Trophoblast cell (in vitro differentiated cells and primary cell): ENCODE measurements at regions not wholly inside any gene's neighbourhood (a gene's known extent, or its start where the extent isn't known, plus 50 kb on each side); places are given as distances from the start of the nearest gene placed in this dataset.
"Not testable (repeated sequence)": the region's sequence is repeated elsewhere in the genome, so short reads cannot be mapped to it uniquely, and the experiment has no call there.

Source experiments
- DNase-seq, 2 donors: peaks; one replicate each; pipeline ENCODE4 v3.0.0-alpha.2; 2016
- H2AFZ ChIP-seq: 2 replicates; pipeline ENCODE4 v1.6.1; 2013; ENCODE audit warnings: low read length, moderate library complexity, mild to moderate bottlenecking; ENCODE audit not compliant: insufficient read depth, poor library complexity
- H2AK5ac ChIP-seq: 2 replicates; pipeline ENCODE4 v1.6.1; 2013; ENCODE audit warnings: mild to moderate bottlenecking, low read length
- H2BK120ac ChIP-seq: 2 replicates; pipeline ENCODE4 v1.6.1; 2013; ENCODE audit warnings: low read length, mild to moderate bottlenecking, moderate library complexity; ENCODE audit not compliant: insufficient read depth, poor library complexity
- H2BK12ac ChIP-seq: 2 replicates; pipeline ENCODE4 v1.6.1; 2013; ENCODE audit warnings: mild to moderate bottlenecking, low read length, moderate library complexity
- H2BK5ac ChIP-seq: 2 replicates; pipeline ENCODE4 v1.6.1; 2013; ENCODE audit warnings: low read length, low read depth, moderate library complexity, mild to moderate bottlenecking; ENCODE audit not compliant: poor library complexity
- H3K14ac ChIP-seq: 2 replicates; pipeline ENCODE4 v1.6.1; 2013; ENCODE audit warnings: mild to moderate bottlenecking, low read length
- H3K18ac ChIP-seq: 2 replicates; pipeline ENCODE4 v1.6.1; 2013; ENCODE audit warnings: mild to moderate bottlenecking, low read length
- H3K23ac ChIP-seq: 2 replicates; pipeline ENCODE4 v1.6.1; 2013; ENCODE audit warnings: low read length
- H3K27ac ChIP-seq: 2 replicates; pipeline ENCODE4 v1.5.1; 2013; ENCODE audit warnings: low read depth, mild to moderate bottlenecking, inconsistent platforms, low read length, moderate library complexity
- H3K27me3 ChIP-seq: 2 replicates; pipeline ENCODE4 v1.6.1; 2013; ENCODE audit warnings: inconsistent platforms, mild to moderate bottlenecking, low read length, moderate library complexity; ENCODE audit not compliant: insufficient read depth
- H3K36me3 ChIP-seq, 2 experiments: 1 replicate in 1 of 2; 2 replicates in 1 of 2; pipeline ENCODE4 v1.6.1; 2013; ENCODE audit warnings: low read length in 2 of 2, mild to moderate bottlenecking in 2 of 2, moderate library complexity in 1 of 2; ENCODE audit not compliant: insufficient read depth in 2 of 2, control insufficient read depth in 1 of 2
- H3K4ac ChIP-seq: 2 replicates; pipeline ENCODE4 v1.6.1; 2013; ENCODE audit warnings: low read depth, mild to moderate bottlenecking, low read length, moderate library complexity
- H3K4me1 ChIP-seq, 2 experiments: 1 replicate in 1 of 2; 2 replicates in 1 of 2; pipeline ENCODE4 v1.6.1; 2013; ENCODE audit warnings: low read length in 2 of 2, mild to moderate bottlenecking in 2 of 2, moderate library complexity in 1 of 2; ENCODE audit not compliant: insufficient read depth in 2 of 2, control insufficient read depth in 1 of 2
- H3K4me2 ChIP-seq: 2 replicates; pipeline ENCODE4 v1.6.1; 2013; ENCODE audit warnings: inconsistent platforms, mild to moderate bottlenecking, low read length, moderate library complexity
- H3K4me3 ChIP-seq: 2 replicates; pipeline ENCODE4 v1.5.1; 2013; ENCODE audit warnings: mild to moderate bottlenecking, low read depth, low read length, inconsistent platforms
- H3K79me1 ChIP-seq: one replicate; pipeline ENCODE4 v1.6.1; 2013; ENCODE audit warnings: low read length
- H3K79me2 ChIP-seq: 2 replicates; pipeline ENCODE4 v1.6.1; 2013; ENCODE audit warnings: low read length, mild to moderate bottlenecking; ENCODE audit not compliant: control insufficient read depth, insufficient read depth, poor library complexity
- H3K9ac ChIP-seq: 2 replicates; pipeline ENCODE4 v1.6.1; 2013; ENCODE audit warnings: mild to moderate bottlenecking, low read length
- H3K9me3 ChIP-seq: 2 replicates; pipeline ENCODE4 v1.6.1; 2013; ENCODE audit warnings: low read depth, mild to moderate bottlenecking, control low read depth, inconsistent platforms, low read length; ENCODE audit not compliant: insufficient read depth
- H4K12ac ChIP-seq: 2 replicates; pipeline ENCODE4 v1.6.1; 2013; ENCODE audit warnings: low read depth, mild to moderate bottlenecking, low read length, moderate library complexity
- H4K8ac ChIP-seq: 2 replicates; pipeline ENCODE4 v1.6.1; 2013; ENCODE audit warnings: low read depth, mild to moderate bottlenecking, low read length, moderate library complexity
- H4K91ac ChIP-seq: one replicate; pipeline ENCODE4 v1.6.1; 2013; ENCODE audit warnings: low read depth, mild to moderate bottlenecking, low read length, moderate library complexity
- WGBS: extraction: QIAGEN DNeasy Blood & Tissue Kit; methylation state at CpG from one replicate; pipeline ENCODE4 v1.1.7; 2013; ENCODE audit warnings: missing lambda C conversion rate; ENCODE audit not compliant: insufficient read length, insufficient coverage; ENCODE audit errors: extremely low coverage; 5-methylcytosine and 5-hydroxymethylcytosine counted together

GRCh38 chr3:6406923-6407322 lies 454.0 kb upstream of the GRM7 start:
- not testable (repeated sequence) for H3K27me3 ChIP-seq, H3K4ac ChIP-seq

GRCh38 chr3:6416049-6416661 lies 444.8 kb upstream of the GRM7 start:
- Histone ChIP-seq H3K79me2 (no peaks in the 10 kb centered on the region), H2BK120ac (no peak overlapping the region), H3K14ac (no peak overlapping the region), H2BK12ac (no peak overlapping the region), H3K9ac (no peak overlapping the region), H4K91ac (no peak overlapping the region), H3K4ac (no peak overlapping the region), H3K36me3 (no peaks in the 10 kb centered on the region), H3K23ac (no peak overlapping the region), H2AK5ac (no peak overlapping the region), H3K4me3 (no peak overlapping the region), H3K27me3 (no peaks in the 10 kb centered on the region), H3K27ac (no peak overlapping the region), H3K4me2 (no peak overlapping the region), H2AFZ (no peak overlapping the region), H4K12ac (no peak overlapping the region), H3K4me1 (no peaks in the 10 kb centered on the region), H3K79me1 (no peaks in the 10 kb centered on the region), H3K18ac (no peak overlapping the region), H4K8ac (no peak overlapping the region), H2BK5ac (no peak overlapping the region), H3K9me3 (no peaks in the 10 kb centered on the region)
- no CpG with 5 or more reads among the region's 4 CpGs for WGBS
- no peak for DNase-seq

More at GRCh38 chr3:6406923-6407322, 454.0 kb upstream of the GRM7 start:
- H4K91ac ChIP-seq, DNase-seq, H2BK5ac ChIP-seq, H3K4me1 ChIP-seq, H3K9me3 ChIP-seq, H3K79me2 ChIP-seq, H3K4me2 ChIP-seq, H3K79me1 ChIP-seq, H3K18ac ChIP-seq, H2BK12ac ChIP-seq, H2AK5ac ChIP-seq, H3K4me3 ChIP-seq, H3K27ac ChIP-seq, H3K9ac ChIP-seq, H3K36me3 ChIP-seq, H3K14ac ChIP-seq, H2AFZ ChIP-seq, H4K12ac ChIP-seq, H4K8ac ChIP-seq, H3K23ac ChIP-seq, H2BK120ac ChIP-seq: not testable (repeated sequence)
- no CpG with 5 or more reads among the region's 4 CpGs for WGBS

GRCh38 chr3:6417174-6417573 lies 443.7 kb upstream of the GRM7 start:
- WGBS = no CpG with 5 or more reads among the region's 4 CpGs
- Histone ChIP-seq H2BK120ac (no peak overlapping the region), H3K27ac (no peak overlapping the region), H3K23ac (no peak overlapping the region), H3K4ac (no peak overlapping the region), H3K9ac (no peak overlapping the region), H3K4me1 (no peaks in the 10 kb centered on the region), H2AFZ (no peak overlapping the region), H4K12ac (no peak overlapping the region), H4K91ac (no peak overlapping the region), H3K79me2 (no peaks in the 10 kb centered on the region), H3K79me1 (no peaks in the 10 kb centered on the region), H3K4me2 (no peak overlapping the region), H2AK5ac (no peak overlapping the region), H2BK5ac (no peak overlapping the region), H3K27me3 (no peaks in the 10 kb centered on the region), H3K9me3 (no peaks in the 10 kb centered on the region), H4K8ac (no peak overlapping the region), H2BK12ac (no peak overlapping the region), H3K14ac (no peak overlapping the region), H3K4me3 (no peak overlapping the region), H3K36me3 (no peaks in the 10 kb centered on the region), H3K18ac (no peak overlapping the region)
- no peak for DNase-seq

- no peaks in the 10 kb centered on the region for H3K79me1 ChIP-seq
- H2AFZ ChIP-seq = no peak overlapping the region
- no peak overlapping the region for H3K4ac ChIP-seq
- no peak for DNase-seq
- no peak overlapping the region for H4K8ac ChIP-seq
- H3K4me3 ChIP-seq = no peak overlapping the region
- no CpG with 5 or more reads among the region's 1 CpG for WGBS
- no peaks in the 10 kb centered on the region for H3K9me3 ChIP-seq
- no peaks in the 10 kb centered on the region for H3K79me2 ChIP-seq
- H3K27ac ChIP-seq = no peak overlapping the region
- H3K27me3 ChIP-seq = no peaks in the 10 kb centered on the region
- H2AK5ac ChIP-seq = no peak overlapping the region
- H2BK12ac ChIP-seq = no peak overlapping the region
- H3K9ac ChIP-seq = no peak overlapping the region
- no peak overlapping the region for H4K12ac ChIP-seq
- no peak overlapping the region for H3K14ac ChIP-seq
- no peak overlapping the region for H2BK120ac ChIP-seq
- no peak overlapping the region for H3K18ac ChIP-seq
- no peaks in the 10 kb centered on the region for H3K4me1 ChIP-seq
- no peak overlapping the region for H3K4me2 ChIP-seq
- no peak overlapping the region for H4K91ac ChIP-seq
- H2BK5ac ChIP-seq = no peak overlapping the region
- no peaks in the 10 kb centered on the region for H3K36me3 ChIP-seq
- H3K23ac ChIP-seq = no peak overlapping the region
These were observed 442.4 kb upstream of the GRM7 start for GRCh38 chr3:6418485-6418884.
